Liver (tissue), 8 donors: ENCODE measurements at regions not wholly inside any gene's neighbourhood (a gene's known extent, or its start where the extent isn't known, plus 50 kb on each side); places are given as distances from the start of the nearest gene placed in this dataset.

Experiments
- DNase-seq: peaks from one replicate; pipeline ENCODE4 v3.0.0-alpha.2; 2017; ENCODE audit warnings: low spot score
- H3K27ac ChIP-seq, 2 donors: one replicate each; pipeline ENCODE4 v1.7.0; 2013; ENCODE audit warnings: inconsistent platforms in 2 of 2, low read length in 2 of 2, control low read depth in 1 of 2, low read depth in 1 of 2, mild to moderate bottlenecking in 1 of 2
- H3K27me3 ChIP-seq, 4 donors: one replicate each; pipeline versions ENCODE4 v1.6.1 to v1.7.0; 2013; ENCODE audit warnings: low read length in 3 of 4, inconsistent platforms in 1 of 4, mild to moderate bottlenecking in 1 of 4, moderate library complexity in 1 of 4; ENCODE audit not compliant: control insufficient read depth in 4 of 4, insufficient read depth in 4 of 4
- H3K36me3 ChIP-seq, 4 donors: one replicate each; pipeline versions ENCODE4 v1.6.1 to v1.7.0; 2013; ENCODE audit warnings: low read length in 3 of 4, mild to moderate bottlenecking in 3 of 4, low read depth in 1 of 4, moderate library complexity in 1 of 4; ENCODE audit not compliant: control insufficient read depth in 4 of 4, insufficient read depth in 3 of 4
- H3K4me1 ChIP-seq, 4 donors: one replicate each; pipeline versions ENCODE4 v1.6.1 to v1.7.0; 2013; ENCODE audit warnings: low read length in 3 of 4, mild to moderate bottlenecking in 3 of 4, moderate library complexity in 1 of 4; ENCODE audit not compliant: control insufficient read depth in 4 of 4, insufficient read depth in 4 of 4
- H3K4me3 ChIP-seq, 3 donors: one replicate each; pipeline versions ENCODE4 v1.6.1 to v1.7.0; 2013; ENCODE audit warnings: low read length in 3 of 3, control low read depth in 1 of 3, low read depth in 1 of 3, mild to moderate bottlenecking in 1 of 3
- H3K9ac ChIP-seq, 2 donors: one replicate each; pipeline ENCODE4 v1.7.0; 2013; ENCODE audit warnings: low read length in 2 of 2, mild to moderate bottlenecking in 2 of 2, moderate library complexity in 2 of 2, control low read depth in 1 of 2, low read depth in 1 of 2
- H3K9me3 ChIP-seq, 4 donors: one replicate each; pipeline versions ENCODE4 v1.6.1 to v1.7.0; 2013; ENCODE audit warnings: low read length in 3 of 4; ENCODE audit not compliant: control insufficient read depth in 4 of 4
- EGR1 ChIP-seq, 2 donors: IDR thresholded peaks; 2 replicates each; pipeline ENCODE4 v1.6.1; 2016 to 2018; ENCODE audit warnings: antibody characterized with exemption in 2 of 2, low read depth in 2 of 2
- FOXA2 ChIP-seq: IDR thresholded peaks from 2 replicates; pipeline ENCODE4 v1.6.1; 2016; ENCODE audit warnings: antibody characterized with exemption
- GABPA ChIP-seq, 2 donors: IDR thresholded peaks in 1 of 2; conservative IDR thresholded peaks in 1 of 2; 2 replicates each; pipeline ENCODE4 v1.6.1; 2016; ENCODE audit warnings: antibody characterized with exemption in 2 of 2, mild to moderate bottlenecking in 1 of 2, moderate library complexity in 1 of 2
- HNF4A ChIP-seq, 2 donors: conservative IDR thresholded peaks; 2 replicates each; pipeline ENCODE4 v1.6.1; 2016; ENCODE audit warnings: antibody characterized with exemption in 2 of 2, mild to moderate bottlenecking in 2 of 2
- HNF4G ChIP-seq: IDR thresholded peaks from 2 replicates; pipeline ENCODE4 v1.6.1; 2016; ENCODE audit warnings: antibody characterized with exemption
- NR2F2 ChIP-seq: IDR thresholded peaks from 2 replicates; pipeline ENCODE4 v1.6.1; 2016; ENCODE audit warnings: antibody characterized with exemption
- SP1 ChIP-seq: IDR thresholded peaks from 2 replicates; pipeline ENCODE4 v1.6.1; 2018; ENCODE audit warnings: antibody characterized with exemption, mild to moderate bottlenecking
- TAF1 ChIP-seq: conservative IDR thresholded peaks from 2 replicates; pipeline ENCODE4 v1.6.1; 2016; ENCODE audit warnings: antibody characterized with exemption, mild to moderate bottlenecking
- YY1 ChIP-seq: IDR thresholded peaks from 2 replicates; pipeline ENCODE4 v1.6.1; 2016; ENCODE audit warnings: antibody characterized with exemption, mild to moderate bottlenecking
- WGBS: extraction: QIAGEN DNeasy Blood & Tissue Kit; methylation state at CpG from one replicate; pipeline ENCODE4 v1.1.7; 2013; 5-methylcytosine and 5-hydroxymethylcytosine counted together
- TF ChIP-seq, protein P1 (sequence below): IDR thresholded peaks from 2 replicates; pipeline ENCODE4 v1.6.1; 2016; ENCODE audit warnings: antibody characterized with exemption
- TF ChIP-seq, protein P2 (sequence below): IDR thresholded peaks from 2 replicates; pipeline ENCODE4 v1.6.1; 2016; ENCODE audit warnings: antibody characterized with exemption, mild to moderate bottlenecking
- TF ChIP-seq, protein P3 (sequence below): fragments of 150-350 bp; IDR thresholded peaks from 2 replicates; pipeline ENCODE4 v1.5.1; 2017; ENCODE audit warnings: improper control_type of control experiment, low read depth, low read length; ENCODE audit not compliant: missing input control
- TF ChIP-seq, protein P4 (sequence below): IDR thresholded peaks from 2 replicates; pipeline ENCODE4 v1.6.1; 2016; ENCODE audit warnings: antibody characterized with exemption
- donor health status: healthy.
- donor health status: healthy.
- donor health status: healthy.
- donor health status: healthy.
- donor health status: healthy.

DNA sequence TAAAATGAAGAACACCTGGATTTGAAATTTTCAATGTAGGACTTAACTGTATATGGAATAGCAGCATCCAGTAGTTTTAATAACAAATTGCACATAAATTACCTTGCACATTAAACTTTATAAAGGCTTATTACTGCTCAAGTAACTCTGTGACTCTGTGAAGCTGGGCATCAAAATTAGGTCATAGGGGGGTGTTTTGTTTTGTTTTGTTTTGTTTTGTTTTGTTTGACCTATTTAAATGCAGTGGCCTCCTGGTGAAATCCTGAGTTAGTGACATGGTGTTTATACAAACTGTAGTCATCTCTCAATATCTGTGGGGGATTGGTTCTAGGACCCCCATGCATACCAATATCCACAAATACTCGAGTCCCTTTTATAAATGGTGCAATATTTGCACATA, 51.9 kb upstream of the ADAD1 start:
- no peaks in the 10 kb centered on the region for H3K4me1 ChIP-seq
- H3K27ac ChIP-seq: no peak overlapping the region
- no peak overlapping the region for H3K4me3 ChIP-seq
- DNase-seq: no peak
- TF ChIP-seq NR2F2 (no peak), HNF4A (conservative IDR thresholded peaks at IDR 0.05) (no peak), FOXA2 (no peak), TAF1 (no peak), GABPA (IDR thresholded peaks at IDR 0.05 in 1 of 2, conservative IDR thresholded peaks at IDR 0.05 in 1 of 2) (no peak)
- TF ChIP-seq, protein P1, sequence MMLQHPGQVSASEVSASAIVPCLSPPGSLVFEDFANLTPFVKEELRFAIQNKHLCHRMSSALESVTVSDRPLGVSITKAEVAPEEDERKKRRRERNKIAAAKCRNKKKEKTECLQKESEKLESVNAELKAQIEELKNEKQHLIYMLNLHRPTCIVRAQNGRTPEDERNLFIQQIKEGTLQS: no peak
- TF ChIP-seq, protein P2, sequence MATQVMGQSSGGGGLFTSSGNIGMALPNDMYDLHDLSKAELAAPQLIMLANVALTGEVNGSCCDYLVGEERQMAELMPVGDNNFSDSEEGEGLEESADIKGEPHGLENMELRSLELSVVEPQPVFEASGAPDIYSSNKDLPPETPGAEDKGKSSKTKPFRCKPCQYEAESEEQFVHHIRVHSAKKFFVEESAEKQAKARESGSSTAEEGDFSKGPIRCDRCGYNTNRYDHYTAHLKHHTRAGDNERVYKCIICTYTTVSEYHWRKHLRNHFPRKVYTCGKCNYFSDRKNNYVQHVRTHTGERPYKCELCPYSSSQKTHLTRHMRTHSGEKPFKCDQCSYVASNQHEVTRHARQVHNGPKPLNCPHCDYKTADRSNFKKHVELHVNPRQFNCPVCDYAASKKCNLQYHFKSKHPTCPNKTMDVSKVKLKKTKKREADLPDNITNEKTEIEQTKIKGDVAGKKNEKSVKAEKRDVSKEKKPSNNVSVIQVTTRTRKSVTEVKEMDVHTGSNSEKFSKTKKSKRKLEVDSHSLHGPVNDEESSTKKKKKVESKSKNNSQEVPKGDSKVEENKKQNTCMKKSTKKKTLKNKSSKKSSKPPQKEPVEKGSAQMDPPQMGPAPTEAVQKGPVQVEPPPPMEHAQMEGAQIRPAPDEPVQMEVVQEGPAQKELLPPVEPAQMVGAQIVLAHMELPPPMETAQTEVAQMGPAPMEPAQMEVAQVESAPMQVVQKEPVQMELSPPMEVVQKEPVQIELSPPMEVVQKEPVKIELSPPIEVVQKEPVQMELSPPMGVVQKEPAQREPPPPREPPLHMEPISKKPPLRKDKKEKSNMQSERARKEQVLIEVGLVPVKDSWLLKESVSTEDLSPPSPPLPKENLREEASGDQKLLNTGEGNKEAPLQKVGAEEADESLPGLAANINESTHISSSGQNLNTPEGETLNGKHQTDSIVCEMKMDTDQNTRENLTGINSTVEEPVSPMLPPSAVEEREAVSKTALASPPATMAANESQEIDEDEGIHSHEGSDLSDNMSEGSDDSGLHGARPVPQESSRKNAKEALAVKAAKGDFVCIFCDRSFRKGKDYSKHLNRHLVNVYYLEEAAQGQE: no peak
- peaks cover 0 to 33% (median 29%) of the 10 kb centered on the region in 4 donors for H3K36me3 ChIP-seq
- no peaks in the 10 kb centered on the region for H3K27me3 ChIP-seq
- H3K9ac ChIP-seq: no peak overlapping the region
- H3K9me3 ChIP-seq: no peaks in the 10 kb centered on the region
- 97% methylated on average over 1 of the region's 1 CpG for WGBS

DNA sequence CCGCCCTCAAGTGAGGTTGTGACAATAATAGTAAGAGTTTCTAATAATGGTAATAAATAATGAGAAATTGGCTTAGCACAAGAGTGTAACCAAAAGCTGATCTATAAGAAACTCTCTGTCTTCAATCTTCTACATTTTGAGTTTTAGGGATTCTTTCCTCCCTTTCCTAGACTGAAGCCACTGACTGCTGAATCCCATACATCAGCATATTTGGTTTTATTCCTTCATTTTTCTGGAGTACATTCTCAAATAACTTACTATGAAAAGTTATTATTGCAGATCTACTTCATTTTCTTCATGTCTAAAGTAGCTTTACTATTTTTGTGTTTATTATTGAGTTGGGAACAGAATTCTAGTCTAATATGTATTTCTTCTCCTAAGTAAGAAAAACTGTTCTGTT, 49.9 kb upstream of the ADAD1 start:
- Histone ChIP-seq H3K27me3 (no peaks in the 10 kb centered on the region), H3K4me3 (no peak overlapping the region), H3K27ac (no peak overlapping the region), H3K4me1 (no peaks in the 10 kb centered on the region), H3K36me3 (peaks cover 0 to 29% (median 24%) of the 10 kb centered on the region in 4 donors), H3K9ac (no peak overlapping the region), H3K9me3 (no peaks in the 10 kb centered on the region)
- DNase-seq: no peak
- TF ChIP-seq, protein P3, sequence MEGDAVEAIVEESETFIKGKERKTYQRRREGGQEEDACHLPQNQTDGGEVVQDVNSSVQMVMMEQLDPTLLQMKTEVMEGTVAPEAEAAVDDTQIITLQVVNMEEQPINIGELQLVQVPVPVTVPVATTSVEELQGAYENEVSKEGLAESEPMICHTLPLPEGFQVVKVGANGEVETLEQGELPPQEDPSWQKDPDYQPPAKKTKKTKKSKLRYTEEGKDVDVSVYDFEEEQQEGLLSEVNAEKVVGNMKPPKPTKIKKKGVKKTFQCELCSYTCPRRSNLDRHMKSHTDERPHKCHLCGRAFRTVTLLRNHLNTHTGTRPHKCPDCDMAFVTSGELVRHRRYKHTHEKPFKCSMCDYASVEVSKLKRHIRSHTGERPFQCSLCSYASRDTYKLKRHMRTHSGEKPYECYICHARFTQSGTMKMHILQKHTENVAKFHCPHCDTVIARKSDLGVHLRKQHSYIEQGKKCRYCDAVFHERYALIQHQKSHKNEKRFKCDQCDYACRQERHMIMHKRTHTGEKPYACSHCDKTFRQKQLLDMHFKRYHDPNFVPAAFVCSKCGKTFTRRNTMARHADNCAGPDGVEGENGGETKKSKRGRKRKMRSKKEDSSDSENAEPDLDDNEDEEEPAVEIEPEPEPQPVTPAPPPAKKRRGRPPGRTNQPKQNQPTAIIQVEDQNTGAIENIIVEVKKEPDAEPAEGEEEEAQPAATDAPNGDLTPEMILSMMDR: no peak
- TF ChIP-seq, protein P2: no peak
- no peak for TF ChIP-seq GABPA (IDR thresholded peaks at IDR 0.05 in 1 of 2, conservative IDR thresholded peaks at IDR 0.05 in 1 of 2)
- no peak for TF ChIP-seq NR2F2
- TF ChIP-seq YY1: no peak
- TF ChIP-seq, protein P4, sequence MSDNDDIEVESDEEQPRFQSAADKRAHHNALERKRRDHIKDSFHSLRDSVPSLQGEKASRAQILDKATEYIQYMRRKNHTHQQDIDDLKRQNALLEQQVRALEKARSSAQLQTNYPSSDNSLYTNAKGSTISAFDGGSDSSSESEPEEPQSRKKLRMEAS: no peak
- no peak for TF ChIP-seq HNF4G
- no peak for TF ChIP-seq EGR1 (IDR thresholded peaks at IDR 0.05; ENCODE audit: low read depth in 2 of 2)
- TF ChIP-seq SP1: no peak
- 100% methylated on average over 1 of the region's 1 CpG for WGBS
